ENCODE measurements at regions not wholly inside any gene's neighbourhood (a gene's known extent, or its start where the extent isn't known, plus 50 kb on each side); places are given as distances from the start of the nearest gene placed in this dataset.

GRCh38 chr22:22035771-22036314 is 53.3 kb upstream of the TOP3B start:
- DNase-seq, result no peak

GRCh38 chr22:22035203-22035602 is 52.6 kb upstream of the TOP3B start:
- DNase-seq, result no peak

DNA sequence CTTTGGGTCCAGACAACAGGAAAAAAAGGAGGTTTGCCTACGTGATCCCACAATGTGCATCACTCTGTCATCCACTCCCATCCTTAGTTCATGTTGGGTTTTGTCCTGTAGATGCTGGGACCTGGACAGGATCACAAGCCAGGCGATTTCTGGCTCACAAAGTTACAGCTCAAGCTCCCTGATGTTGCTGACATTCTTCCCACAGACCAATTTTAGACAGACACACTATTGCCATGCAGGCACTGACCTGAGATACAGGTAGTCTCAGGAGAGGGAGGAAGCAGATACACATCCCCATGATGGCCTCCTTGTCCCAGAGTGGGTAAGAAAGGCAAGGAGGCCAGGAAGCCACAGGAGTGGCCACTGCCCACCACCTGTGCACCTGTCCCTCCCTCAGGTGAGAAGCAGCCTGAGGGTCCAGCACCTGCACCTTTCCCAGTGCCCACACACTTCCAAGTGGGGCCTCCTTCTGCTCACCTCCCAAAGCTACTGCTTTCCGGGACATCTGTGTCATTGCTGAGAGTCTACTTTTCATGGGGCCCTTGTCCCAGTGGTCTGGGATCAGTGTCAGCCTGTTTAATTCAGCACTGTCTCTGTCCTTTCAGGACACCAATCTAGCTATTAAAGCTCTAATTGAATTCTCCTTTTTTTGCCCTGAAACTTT is 52.0 kb upstream of the TOP3B start:
- DNase-seq, result no peak

DNA sequence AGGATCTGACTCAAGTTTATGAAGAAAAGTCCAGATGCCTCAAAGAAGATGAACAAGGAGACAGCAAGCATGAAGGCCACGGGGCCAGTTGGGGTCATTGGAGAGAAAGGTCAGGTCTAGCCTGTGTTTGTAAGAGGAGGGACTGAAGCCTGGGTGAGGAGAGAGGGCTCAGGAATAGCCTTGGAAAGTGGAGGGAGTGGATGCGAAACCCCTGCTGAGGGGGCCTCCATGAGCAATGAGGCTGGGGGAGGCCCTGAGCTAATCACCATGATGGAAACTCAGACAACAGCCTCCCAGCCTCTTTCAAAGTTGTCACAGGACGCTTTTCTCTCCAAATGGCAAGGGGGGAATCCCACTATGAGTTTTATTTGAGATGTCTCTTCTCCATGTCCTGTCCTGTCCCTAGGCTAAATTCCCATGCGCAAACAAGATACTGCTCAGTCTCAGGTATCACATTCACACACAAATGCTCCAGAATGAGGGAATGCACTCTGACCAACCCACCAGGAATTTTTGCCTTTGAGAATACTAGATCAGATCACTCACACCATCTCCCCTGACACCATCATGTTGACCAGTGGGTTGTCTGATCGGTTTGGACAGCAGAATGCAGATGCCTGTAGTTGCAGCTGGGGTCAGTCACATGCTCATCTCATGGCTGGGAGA is 51.3 kb upstream of the TOP3B start:
- DNase-seq, result no peak

GRCh38 chr22:22032906-22033802 is 50.6 kb upstream of the TOP3B start:
- no peak for DNase-seq

DNA sequence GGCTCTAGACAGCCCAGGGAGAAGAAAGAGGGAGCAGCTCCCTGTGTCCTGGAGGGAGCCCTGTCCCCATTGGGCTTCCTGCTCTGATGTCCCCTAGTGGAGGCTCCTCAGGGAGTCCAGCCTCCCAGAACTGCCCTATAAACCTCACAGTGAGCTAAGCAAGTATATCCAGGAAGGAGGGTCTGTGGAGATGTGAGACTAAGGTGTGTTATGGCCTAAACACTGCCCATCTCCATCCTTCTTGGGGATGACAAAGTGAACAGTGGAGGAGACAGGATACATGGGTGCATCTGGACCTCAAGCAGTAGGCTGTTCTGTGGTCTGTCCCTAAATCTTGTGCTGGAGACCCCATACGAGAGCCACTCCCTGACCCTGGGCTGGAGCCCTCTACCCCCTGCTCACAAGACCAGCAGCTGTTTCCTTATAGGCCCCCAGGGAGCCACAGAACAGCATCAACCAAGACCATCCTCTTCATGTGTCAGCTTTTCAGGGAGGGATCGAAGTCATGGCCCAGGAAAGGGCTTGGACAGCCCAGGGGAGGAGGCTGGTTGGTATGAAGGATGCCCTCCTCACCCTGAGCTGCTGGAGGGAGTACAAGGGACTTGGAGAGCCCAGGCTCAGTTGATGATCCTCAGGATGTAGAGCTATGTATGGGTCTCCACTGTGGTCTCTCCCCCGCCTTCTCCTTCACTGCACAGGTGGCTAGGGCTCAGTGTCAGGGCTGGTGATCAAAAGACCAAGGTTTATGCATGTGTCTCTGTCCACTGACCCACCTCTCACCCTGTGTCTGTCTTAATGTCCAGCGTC is 49.7 kb upstream of the TOP3B start:
- DNase-seq, result no peak
